ENCODE measurements at regions not wholly inside any gene's neighbourhood (a gene's known extent, or its start where the extent isn't known, plus 50 kb on each side); places are given as distances from the start of the nearest gene placed in this dataset.

GRCh38 chr7:46932676-46933424 is 649.1 kb downstream of the TNS3 start:
- DNase-seq (ENCODE audit: low spot score) = peak; percentile 17
- no peak overlapping the region for H3K27ac ChIP-seq (ENCODE audit: low read depth)
- Mint-ChIP-seq H3K36me3 (ENCODE audit: low read depth) (no peaks in the 10 kb centered on the region), H3K9me3 (peaks cover 2% of the 10 kb centered on the region; the same call in 1 of the 3 replicates), H3K27me3 (ENCODE audit: insufficient read depth, low read depth, poor library complexity) (peaks cover 1% of the 10 kb centered on the region), H3K4me3 (no peak overlapping the region), H3K4me1 (no peaks in the 10 kb centered on the region), H3K27ac (no peak overlapping the region)
- H3K36me3 ChIP-seq (ENCODE audit: insufficient read depth) = no peaks in the 10 kb centered on the region
- H4K20me1 ChIP-seq (replicated peaks; ENCODE audit: insufficient read depth) = no peaks in the 10 kb centered on the region
- TF ChIP-seq STAT1 (IDR thresholded peaks at IDR 0.05; ENCODE audit: unreplicated experiment) (no peak), EZH2 (IDR thresholded peaks at IDR 0.05; ENCODE audit: low read depth, unreplicated experiment) (no peak), CTCF (conservative IDR thresholded peaks at IDR 0.05; ENCODE audit: low read depth in 2 of 2) (peak; percentile 41 to 45; a peak in 3 of 4 replicates), CREB1 (CRISPR knock-in tag; IDR thresholded peaks at IDR 0.05; ENCODE audit: low read depth) (no peak), JUNB (IDR thresholded peaks at IDR 0.05; ENCODE audit: unreplicated experiment) (no peak), ZNF114 (CRISPR knock-in tag; IDR thresholded peaks at IDR 0.05) (no peak)
- H2AFZ ChIP-seq = peak overlapping the region; percentile 12; the same call in 1 of the 2 replicates
- H3K4me2 ChIP-seq = no peak overlapping the region
- no peaks in the 10 kb centered on the region for H3K79me2 ChIP-seq (replicated peaks; ENCODE audit: insufficient read depth)
- no peak overlapping the region for H3K4me3 ChIP-seq
- no peaks in the 10 kb centered on the region for H3K4me1 ChIP-seq (ENCODE audit: insufficient read depth)
- ATAC-seq = peak; percentile 46
- 0 out of 2 replicates have a peak, but pooled peaks cover 3% of the 10 kb centered on the region for H3K9me2 ChIP-seq (ENCODE audit: insufficient read depth)
- no peaks in the 10 kb centered on the region for H3K27me3 ChIP-seq (ENCODE audit: insufficient read depth)
- no peaks in the 10 kb centered on the region for H3F3A ChIP-seq (replicated peaks; ENCODE audit: low read depth)

- no peaks in the 10 kb centered on the region for H3K27me3 ChIP-seq (ENCODE audit: insufficient read depth)
- H4K20me1 ChIP-seq (replicated peaks; ENCODE audit: insufficient read depth) = no peaks in the 10 kb centered on the region
- no peaks in the 10 kb centered on the region for H3K79me2 ChIP-seq (replicated peaks; ENCODE audit: insufficient read depth)
- Mint-ChIP-seq H3K4me3 (no peak overlapping the region), H3K9me3 (no peaks in the 10 kb centered on the region), H3K4me1 (no peaks in the 10 kb centered on the region), H3K36me3 (ENCODE audit: low read depth) (no peaks in the 10 kb centered on the region), H3K27ac (no peak overlapping the region), H3K27me3 (ENCODE audit: insufficient read depth, low read depth, poor library complexity) (peaks cover 1% of the 10 kb centered on the region)
- H3F3A ChIP-seq (replicated peaks; ENCODE audit: low read depth) = no peaks in the 10 kb centered on the region
- no peak overlapping the region for H3K4me2 ChIP-seq
- DNase-seq (ENCODE audit: low spot score) = no peak
- H2AFZ ChIP-seq = no peak overlapping the region
- H3K4me1 ChIP-seq (ENCODE audit: insufficient read depth) = no peaks in the 10 kb centered on the region
- no peak for ATAC-seq
- no peak overlapping the region for H3K27ac ChIP-seq (ENCODE audit: low read depth)
- TF ChIP-seq POLR2AphosphoS5 (IDR thresholded peaks at IDR 0.05; ENCODE audit: low read depth) (no peak), STAT1 (IDR thresholded peaks at IDR 0.05; ENCODE audit: unreplicated experiment) (no peak), ETS1 (IDR thresholded peaks at IDR 0.05) (no peak), EZH2 (IDR thresholded peaks at IDR 0.05; ENCODE audit: low read depth, unreplicated experiment) (no peak), REST (IDR thresholded peaks at IDR 0.05; ENCODE audit: unreplicated experiment) (no peak)
- H3K4me3 ChIP-seq = no peak overlapping the region
- H3K36me3 ChIP-seq (ENCODE audit: insufficient read depth) = no peaks in the 10 kb centered on the region
- H3K9me2 ChIP-seq (ENCODE audit: insufficient read depth) = 0 out of 2 replicates have a peak, but pooled peaks cover 2% of the 10 kb centered on the region
Measured at GRCh38 chr7:46932306-46932675, 649.6 kb downstream of the TNS3 start.
